ENCODE measurements at regions not wholly inside any gene's neighbourhood (a gene's known extent, or its start where the extent isn't known, plus 50 kb on each side); places are given as distances from the start of the nearest gene placed in this dataset.

DNA sequence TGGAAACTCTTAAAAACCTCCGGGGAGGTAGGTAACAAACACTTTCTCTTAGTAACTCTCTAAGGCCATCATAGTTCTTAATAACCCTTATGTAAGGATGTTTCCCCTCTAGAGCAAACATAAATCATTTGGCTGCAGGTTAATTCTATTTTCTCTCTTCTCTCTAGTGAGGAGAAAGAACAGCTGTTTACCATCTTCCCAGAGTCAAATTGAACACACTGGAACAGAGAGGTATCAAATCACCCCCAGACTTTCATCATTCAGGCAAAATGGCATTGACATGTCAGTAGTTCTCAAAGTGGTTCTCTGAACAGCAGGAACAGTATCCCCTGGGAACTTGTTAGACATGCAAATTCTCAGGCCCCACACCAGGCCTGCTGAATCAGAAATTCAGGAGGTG is 240.7 kb downstream of the MEIS1 start:
- intact Hi-C loops (cut with DNase I), result no loop called here
- TF ChIP-seq, protein P1, sequence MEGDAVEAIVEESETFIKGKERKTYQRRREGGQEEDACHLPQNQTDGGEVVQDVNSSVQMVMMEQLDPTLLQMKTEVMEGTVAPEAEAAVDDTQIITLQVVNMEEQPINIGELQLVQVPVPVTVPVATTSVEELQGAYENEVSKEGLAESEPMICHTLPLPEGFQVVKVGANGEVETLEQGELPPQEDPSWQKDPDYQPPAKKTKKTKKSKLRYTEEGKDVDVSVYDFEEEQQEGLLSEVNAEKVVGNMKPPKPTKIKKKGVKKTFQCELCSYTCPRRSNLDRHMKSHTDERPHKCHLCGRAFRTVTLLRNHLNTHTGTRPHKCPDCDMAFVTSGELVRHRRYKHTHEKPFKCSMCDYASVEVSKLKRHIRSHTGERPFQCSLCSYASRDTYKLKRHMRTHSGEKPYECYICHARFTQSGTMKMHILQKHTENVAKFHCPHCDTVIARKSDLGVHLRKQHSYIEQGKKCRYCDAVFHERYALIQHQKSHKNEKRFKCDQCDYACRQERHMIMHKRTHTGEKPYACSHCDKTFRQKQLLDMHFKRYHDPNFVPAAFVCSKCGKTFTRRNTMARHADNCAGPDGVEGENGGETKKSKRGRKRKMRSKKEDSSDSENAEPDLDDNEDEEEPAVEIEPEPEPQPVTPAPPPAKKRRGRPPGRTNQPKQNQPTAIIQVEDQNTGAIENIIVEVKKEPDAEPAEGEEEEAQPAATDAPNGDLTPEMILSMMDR (IDR thresholded peaks at IDR 0.05), result no peak
- DNase-seq (no peak), ATAC-seq (no peak)
- H3K9me3 ChIP-seq, result no peaks in the 10 kb centered on the region
- H3K27ac ChIP-seq, result no peak overlapping the region
- H3K4me3 ChIP-seq, result no peak overlapping the region
- WGBS, 2 donors, result 83 to 90% methylated on average over 1 of the region's 1 CpG
- no peaks in the 10 kb centered on the region for H3K4me1 ChIP-seq
- no peaks in the 10 kb centered on the region for H3K36me3 ChIP-seq
- H3K27me3 ChIP-seq, result peaks cover 0 to 5% (median 0%) of the 10 kb centered on the region in 7 donors

DNA sequence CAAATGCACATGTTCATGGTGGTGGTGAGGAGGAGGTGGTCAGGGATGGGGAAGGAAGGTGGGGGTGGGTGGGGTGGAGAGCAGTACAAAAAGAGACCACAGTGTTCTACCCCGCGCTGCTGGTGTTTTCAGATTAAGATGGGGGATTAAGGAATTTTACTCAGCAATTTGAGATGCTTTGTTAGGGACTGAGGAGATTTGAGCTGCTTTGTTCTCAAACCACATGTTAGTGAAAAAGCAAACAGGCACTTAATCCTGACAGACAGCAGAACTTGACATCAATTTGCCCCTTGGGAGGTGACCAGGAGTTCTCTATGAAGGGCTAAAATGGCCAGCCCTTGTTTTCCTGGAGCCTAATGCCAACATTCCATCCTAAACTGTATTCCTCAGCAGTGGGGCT is 244.5 kb downstream of the MEIS1 start:
- H3K4me1 ChIP-seq, result peaks cover 0 to 9% (median 0%) of the 10 kb centered on the region in 9 donors
- intact Hi-C loops (cut with DNase I), result no loop called here
- H3K4me3 ChIP-seq, result no peak overlapping the region
- no peak for DNase-seq
- H3K36me3 ChIP-seq, result no peaks in the 10 kb centered on the region
- H3K27me3 ChIP-seq, result peaks cover 0 to 5% (median 0%) of the 10 kb centered on the region in 7 donors
- no peaks in the 10 kb centered on the region for H3K9me3 ChIP-seq
- TF ChIP-seq, protein P1 (IDR thresholded peaks at IDR 0.05), result no peak
- no peak for ATAC-seq
- WGBS, 2 donors, result 56 to 62% methylated on average over 2 of the region's 2 CpGs
- no peak overlapping the region for H3K27ac ChIP-seq

DNA sequence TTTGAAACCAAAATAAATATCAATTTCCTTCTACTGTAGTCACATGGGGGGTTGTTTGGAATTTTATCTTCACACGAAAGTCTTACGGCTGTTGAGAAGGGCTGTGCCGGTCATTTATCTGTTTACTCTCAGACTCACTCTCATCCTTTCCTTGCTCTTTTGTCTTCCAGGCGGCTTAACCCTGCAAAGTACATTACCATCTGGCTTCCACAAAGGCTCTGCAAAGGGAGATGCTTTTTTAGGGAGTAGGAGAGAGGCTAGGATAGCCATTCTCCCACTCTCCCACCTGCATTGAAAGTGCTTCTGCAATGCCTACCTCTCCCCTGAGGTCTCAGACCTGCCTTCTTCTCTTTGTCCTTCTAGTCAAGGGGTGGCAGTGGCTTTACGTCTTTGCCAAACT is 247.6 kb downstream of the MEIS1 start:
- Histone ChIP-seq H3K36me3 (no peaks in the 10 kb centered on the region), H3K27ac (no peak overlapping the region), H3K4me3 (no peak overlapping the region), H3K4me1 (peaks cover 0 to 9% (median 0%) of the 10 kb centered on the region in 9 donors), H3K27me3 (peaks cover 0 to 4% (median 0%) of the 10 kb centered on the region in 7 donors), H3K9me3 (no peaks in the 10 kb centered on the region)
- ATAC-seq (no peak), DNase-seq (no peak)
- 51% methylated on average over 5 of the region's 5 CpGs for WGBS, 2 donors
- intact Hi-C loops (cut with DNase I), result no loop called here
- TF ChIP-seq, protein P1 (IDR thresholded peaks at IDR 0.05), result no peak

DNA sequence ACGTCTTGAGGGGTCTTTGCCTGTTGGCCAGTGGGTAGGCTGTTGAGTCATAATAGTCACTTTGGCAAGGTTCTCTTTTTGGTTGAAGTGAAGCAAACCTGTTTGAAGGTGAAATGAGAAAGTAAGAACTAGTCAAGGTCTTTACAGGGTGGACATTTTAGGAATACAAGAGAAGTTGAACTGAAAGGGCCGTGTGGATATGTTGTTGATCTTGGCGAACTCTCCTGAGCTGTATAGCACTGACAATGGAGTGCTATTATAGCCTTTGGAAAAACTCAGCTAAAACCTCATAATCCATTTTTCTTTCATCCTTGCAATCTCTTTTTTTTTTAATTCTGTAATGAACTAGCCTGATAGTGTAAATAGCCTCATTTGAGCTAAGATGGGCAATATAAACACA is 248.1 kb downstream of the MEIS1 start:
- peaks cover 0 to 9% (median 0%) of the 10 kb centered on the region in 9 donors for H3K4me1 ChIP-seq
- intact Hi-C loops (cut with DNase I), result no loop called here
- 72% methylated on average over 3 of the region's 3 CpGs for WGBS, 2 donors
- H3K9me3 ChIP-seq, result no peaks in the 10 kb centered on the region
- DNase-seq (no peak), ATAC-seq (no peak)
- H3K27me3 ChIP-seq, result peaks cover 0 to 4% (median 0%) of the 10 kb centered on the region in 7 donors
- TF ChIP-seq, protein P1 (IDR thresholded peaks at IDR 0.05), result no peak
- H3K4me3 ChIP-seq, result no peak overlapping the region
- no peaks in the 10 kb centered on the region for H3K36me3 ChIP-seq
- no peak overlapping the region for H3K27ac ChIP-seq
